Activated CD4-positive, alpha-beta T cell treated with anti-CD3 and anti-CD28 coated beads, Interleukin-2, amount 50 U/mL, for 24 hours (primary cell): ENCODE measurements at regions not wholly inside any gene's neighbourhood (a gene's known extent, or its start where the extent isn't known, plus 50 kb on each side); places are given as distances from the start of the nearest gene placed in this dataset.
"Not testable (repeated sequence)": the region's sequence is repeated elsewhere in the genome, so short reads cannot be mapped to it uniquely, and the experiment has no call there.

Experiments used
- DNase-seq, 2 donors: peaks; one replicate each; pipeline ENCODE4 v3.0.0-alpha.2; 2020; ENCODE audit warnings: low read depth in 1 of 2, low spot score in 1 of 2

GRCh38 chr2:61677942-61678341 is 139.8 kb upstream of the XPO1 start:
- DNase-seq: no peak

GRCh38 chr2:61677306-61677705 is 139.2 kb upstream of the XPO1 start:
- no peak for DNase-seq

- DNase-seq: no peak
These were observed 137.0 kb upstream of the XPO1 start for GRCh38 chr2:61675204-61675603.

- no peak for DNase-seq
These were observed 133.6 kb upstream of the XPO1 start for GRCh38 chr2:61671561-61672315.

GRCh38 chr2:61670591-61671501 is 132.7 kb upstream of the XPO1 start:
- peak in 1 of 2 donors; percentile 3 for DNase-seq

- no peak for DNase-seq
These were observed 126.0 kb upstream of the XPO1 start for GRCh38 chr2:61664190-61664589.

- no peak for DNase-seq
These were observed 124.8 kb upstream of the XPO1 start for GRCh38 chr2:61662990-61663389.

- DNase-seq: no peak
These were observed 122.6 kb upstream of the XPO1 start for GRCh38 chr2:61660511-61661388.

- no peak for DNase-seq
These were observed 121.0 kb upstream of the XPO1 start for GRCh38 chr2:61658841-61659780.

- DNase-seq: not testable (repeated sequence)
These were observed 111.8 kb upstream of the XPO1 start for GRCh38 chr2:61649946-61650345.

GRCh38 chr2:61649021-61649420 is 110.9 kb upstream of the XPO1 start:
- no peak for DNase-seq

- DNase-seq: no peak
These were observed 108.9 kb upstream of the XPO1 start for GRCh38 chr2:61647044-61647443.

GRCh38 chr2:61645911-61646310 is 107.8 kb upstream of the XPO1 start:
- no peak for DNase-seq

GRCh38 chr2:61643153-61643552 is 105.0 kb upstream of the XPO1 start:
- not testable (repeated sequence) for DNase-seq

GRCh38 chr2:61640406-61640805 is 102.2 kb upstream of the XPO1 start:
- DNase-seq: no peak

GRCh38 chr2:61639721-61640120 is 101.6 kb upstream of the XPO1 start:
- no peak for DNase-seq

GRCh38 chr2:61636686-61637085 is 98.5 kb upstream of the XPO1 start:
- DNase-seq: no peak

GRCh38 chr2:61634512-61634911 is 96.4 kb upstream of the XPO1 start:
- no peak for DNase-seq

- DNase-seq: no peak
These were observed 95.1 kb upstream of the XPO1 start for GRCh38 chr2:61633250-61633649.
